Activated effector memory CD4-positive, alpha-beta T cell treated with Interleukin-2 at 50 U/mL for 16 hours (primary cell): ENCODE measurements at regions not wholly inside any gene's neighbourhood (a gene's known extent, or its start where the extent isn't known, plus 50 kb on each side); places are given as distances from the start of the nearest gene placed in this dataset.

ENCODE experiments used
- DNase-seq: peaks from one replicate; pipeline ENCODE4 v3.0.0-alpha.2; 2020

- no peak for DNase-seq
Measured at GRCh38 chr13:48181482-48182145, 51.4 kb upstream of the ITM2B start.

DNA sequence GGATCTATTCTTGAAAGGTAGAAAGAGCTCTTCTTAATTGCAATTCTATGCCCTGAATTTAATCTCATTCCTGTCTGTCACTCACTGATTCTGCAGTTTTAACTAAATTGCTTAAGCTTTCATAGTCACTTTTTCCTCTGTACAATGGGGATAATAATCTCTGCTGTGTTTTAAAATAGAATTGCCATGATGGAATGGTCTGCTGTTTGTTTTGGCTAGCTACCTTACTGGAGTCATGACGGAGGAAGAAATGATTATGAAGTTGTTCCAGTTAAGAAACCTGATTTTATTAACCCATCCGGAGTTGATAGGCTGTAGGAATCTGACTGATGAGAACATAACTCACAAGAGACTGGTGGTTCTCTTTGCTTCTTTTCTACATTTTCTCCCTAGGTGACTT lies 54.9 kb upstream of the ITM2B start:
- no peak for DNase-seq

GRCh38 chr13:48176781-48177180 lies 56.2 kb upstream of the ITM2B start:
- no peak for DNase-seq

- DNase-seq = no peak
Measured at GRCh38 chr13:48175185-48175584, 57.8 kb upstream of the ITM2B start.

GRCh38 chr13:48167866-48168265 lies 65.1 kb upstream of the ITM2B start:
- DNase-seq = no peak

DNA sequence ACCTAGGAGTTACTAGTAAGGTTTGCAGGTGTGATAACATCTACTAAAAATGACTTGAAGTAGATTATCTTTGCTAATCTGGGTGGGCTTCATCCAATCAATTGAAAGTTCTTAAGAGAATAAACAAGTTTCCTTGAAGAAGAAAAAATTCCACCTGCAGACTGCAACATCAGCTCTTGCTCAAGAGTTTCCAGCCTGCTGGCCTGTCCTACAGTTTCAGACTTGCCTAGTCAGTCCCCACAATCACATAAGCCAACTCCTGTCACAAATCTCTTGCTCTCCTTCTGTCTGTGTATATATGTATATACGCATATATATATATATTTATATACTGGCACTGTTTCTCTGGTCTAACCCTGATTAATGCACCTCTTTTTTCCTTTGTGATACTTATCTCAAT lies 67.3 kb upstream of the ITM2B start:
- no peak for DNase-seq

GRCh38 chr13:48165063-48165462 lies 67.9 kb upstream of the ITM2B start:
- DNase-seq = no peak

- DNase-seq = no peak
Measured at GRCh38 chr13:48163061-48163460, 68.2 kb upstream of the MED4 start.

DNA sequence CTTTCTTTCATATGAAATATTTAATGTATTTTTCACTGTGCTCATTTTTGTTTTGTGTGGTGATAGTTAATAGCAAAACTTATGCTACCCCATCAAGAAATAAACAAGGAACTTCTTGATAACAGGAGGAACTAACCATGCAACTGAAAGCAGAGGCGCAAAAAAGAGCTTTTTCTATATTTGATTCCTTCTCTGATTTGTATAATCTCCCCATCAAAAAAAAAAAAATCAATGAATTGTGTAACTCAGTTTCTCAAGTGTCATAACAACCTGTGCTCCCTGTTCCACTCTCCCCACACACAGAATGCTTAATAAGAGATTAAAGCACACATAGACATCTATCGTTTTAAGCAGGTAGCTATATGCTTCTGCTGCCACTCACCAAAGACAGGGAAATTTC lies 67.3 kb upstream of the MED4 start:
- DNase-seq = no peak

DNA sequence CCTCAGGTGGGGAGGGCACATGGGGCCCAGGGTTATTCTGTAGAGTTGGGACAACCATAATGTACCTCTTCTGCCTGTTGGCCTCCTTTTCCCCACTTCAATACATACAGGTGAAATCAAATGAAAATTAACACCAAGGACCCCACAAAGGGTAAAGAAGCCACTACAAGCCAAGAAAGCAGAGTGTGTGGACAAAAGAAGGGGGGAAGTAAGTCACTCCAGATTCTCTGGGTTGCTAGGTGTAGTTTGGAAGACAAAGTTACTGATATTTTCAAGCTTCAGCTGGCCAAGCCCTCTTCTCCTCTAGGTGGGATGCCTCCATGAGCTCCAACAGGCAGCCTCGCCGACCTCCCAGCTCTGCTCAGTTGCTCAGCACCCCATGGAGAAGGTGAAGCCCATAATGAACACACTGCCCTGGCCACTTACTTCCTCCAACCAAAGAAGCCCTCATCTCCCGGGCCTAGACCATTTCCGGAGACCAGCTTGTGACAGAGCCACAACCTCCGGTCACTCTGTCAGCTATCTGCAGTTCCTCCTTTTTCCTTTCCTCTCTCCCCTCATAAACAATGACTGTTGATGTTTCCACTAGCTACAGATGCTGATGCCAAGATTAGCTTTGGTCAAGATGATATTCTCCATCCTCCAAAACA lies 66.8 kb upstream of the MED4 start:
- no peak for DNase-seq

GRCh38 chr13:48160606-48161278 lies 65.8 kb upstream of the MED4 start:
- no peak for DNase-seq

- DNase-seq = no peak
Measured at GRCh38 chr13:48159826-48160225, 64.9 kb upstream of the MED4 start.

DNA sequence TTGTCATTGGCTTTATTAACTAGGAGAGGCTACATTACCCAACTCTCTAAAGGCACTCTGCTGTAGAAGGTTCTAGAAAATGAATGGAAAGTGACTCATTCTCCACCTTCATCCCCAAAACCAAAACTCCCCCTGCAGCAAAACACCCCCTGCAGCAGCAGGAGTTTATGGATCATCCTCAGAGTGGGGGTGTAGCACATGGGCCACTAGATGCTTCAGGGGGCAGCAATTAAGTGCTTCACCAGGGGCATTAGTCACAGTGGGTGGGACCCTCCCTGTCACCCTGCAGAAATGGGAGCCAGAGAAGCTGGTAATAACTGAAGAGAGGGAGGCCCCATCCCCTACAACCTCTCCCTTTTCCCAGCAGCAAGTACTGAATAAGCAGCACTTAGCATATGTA lies 64.5 kb upstream of the MED4 start:
- no peak for DNase-seq

DNA sequence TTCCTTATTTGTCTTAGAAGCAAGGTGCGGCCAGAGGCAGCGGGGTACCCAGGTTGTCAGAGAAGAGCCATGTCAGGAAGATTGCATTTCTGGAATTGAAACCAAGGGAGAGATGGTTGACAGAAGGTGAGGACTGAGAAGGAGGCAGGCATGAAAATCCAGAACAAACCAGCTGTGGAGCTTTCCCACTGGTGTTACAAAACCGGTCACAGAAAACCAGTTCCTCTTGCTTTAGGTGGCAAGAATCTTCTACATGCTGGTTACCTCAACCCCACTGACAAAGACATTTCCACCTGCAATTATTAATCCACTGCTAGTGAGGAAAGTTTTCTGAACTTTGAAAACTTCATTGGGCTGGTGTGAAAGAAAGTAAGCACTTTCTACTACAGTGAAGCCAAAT lies 64.0 kb upstream of the MED4 start:
- DNase-seq = no peak

GRCh38 chr13:48158290-48158689 lies 63.4 kb upstream of the MED4 start:
- DNase-seq = no peak

GRCh38 chr13:48156466-48156865 lies 61.6 kb upstream of the MED4 start:
- DNase-seq = peak; percentile 84

DNA sequence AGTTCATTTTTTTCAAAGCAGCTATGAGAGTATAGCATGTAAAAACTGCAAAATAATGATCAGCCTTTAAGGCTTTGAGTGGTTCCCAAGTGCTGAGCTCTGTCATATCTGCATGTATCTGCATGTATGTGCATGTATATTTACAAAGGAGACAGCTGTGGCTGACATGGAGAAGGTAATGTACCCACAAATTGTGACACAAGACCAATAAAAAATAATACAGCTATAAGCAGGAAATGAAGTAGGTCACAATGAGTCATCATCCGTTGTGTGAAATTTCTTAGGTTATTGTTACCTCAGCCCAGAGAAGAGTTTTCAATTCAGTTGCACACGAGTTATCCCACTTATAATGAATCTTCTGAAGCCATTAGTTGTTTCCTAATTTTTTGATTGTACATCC lies 60.9 kb upstream of the MED4 start:
- DNase-seq = no peak

GRCh38 chr13:48154671-48155070 lies 59.8 kb upstream of the MED4 start:
- no peak for DNase-seq

DNA sequence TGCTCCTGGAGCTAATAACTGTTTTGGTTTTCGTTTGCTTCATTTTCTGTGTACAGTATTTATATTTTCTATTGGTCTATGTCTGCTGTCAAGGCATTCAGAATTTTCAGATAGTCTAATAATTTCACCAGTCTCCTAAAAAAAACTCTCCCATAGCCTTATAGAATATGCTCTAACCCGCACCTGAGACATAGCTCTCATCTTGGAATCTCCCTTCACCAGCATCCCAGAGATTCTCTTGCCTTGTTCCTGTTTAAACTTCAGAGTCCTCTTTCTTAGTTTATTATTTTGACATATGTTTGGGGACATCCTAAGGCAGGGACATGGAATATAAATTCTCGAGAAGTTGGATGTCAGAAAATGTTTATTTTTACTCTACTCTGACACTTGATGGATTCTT lies 58.3 kb upstream of the MED4 start:
- no peak for DNase-seq

GRCh38 chr13:48151363-48152161 lies 56.7 kb upstream of the MED4 start:
- no peak for DNase-seq

- no peak for DNase-seq
Measured at GRCh38 chr13:48148454-48148853, 53.5 kb upstream of the MED4 start.

DNA sequence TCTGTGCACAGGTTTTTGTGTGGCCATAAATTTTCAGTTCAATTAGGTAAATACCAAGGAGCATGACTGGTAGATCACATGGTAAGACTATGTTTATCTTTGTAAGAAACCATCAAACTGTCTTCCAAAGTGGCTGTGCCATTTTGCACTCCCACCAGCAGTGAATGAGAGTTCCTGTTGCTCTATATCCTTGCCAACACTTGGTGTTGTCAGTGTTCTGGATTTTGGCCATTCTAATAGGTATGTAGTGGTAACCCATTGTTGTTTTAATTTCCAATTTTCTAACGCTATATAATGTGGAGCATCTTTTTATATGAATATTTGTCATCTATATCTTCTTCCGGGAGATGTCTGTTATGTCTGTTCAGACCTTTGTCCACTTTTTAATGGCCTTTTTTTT lies 51.7 kb upstream of the MED4 start:
- no peak for DNase-seq

DNA sequence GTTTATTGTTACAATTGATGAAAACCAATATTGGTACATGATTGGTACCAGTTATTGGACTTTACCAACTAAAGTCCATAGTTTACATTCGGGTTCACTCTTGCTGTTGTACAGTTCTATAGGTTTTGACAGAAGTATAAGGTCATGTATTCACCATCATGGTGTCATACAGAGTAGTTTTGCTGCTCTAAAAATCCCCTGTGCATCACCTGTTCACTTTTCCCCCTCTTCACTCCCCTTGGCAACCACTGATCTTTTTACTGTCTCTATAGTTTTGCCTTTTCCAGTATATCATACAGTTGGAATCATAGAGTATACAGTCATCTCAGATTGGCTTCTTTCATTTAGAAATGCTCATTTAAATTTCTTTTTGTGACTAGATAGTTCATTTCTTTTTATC lies 51.2 kb upstream of the MED4 start:
- DNase-seq = no peak
